ENCODE measurements at regions not wholly inside any gene's neighbourhood (a gene's known extent, or its start where the extent isn't known, plus 50 kb on each side); places are given as distances from the start of the nearest gene placed in this dataset.

GRCh38 chr20:12404941-12405340, 487.2 kb downstream of the BTBD3 start:
- Histone ChIP-seq H3K4me1 (ENCODE audit: low read depth, poor library complexity, severe bottlenecking) (no peaks in the 10 kb centered on the region), H2AFZ (ENCODE audit: low read depth) (no peak overlapping the region), H3K79me2 (ENCODE audit: insufficient read depth, low read depth) (no peaks in the 10 kb centered on the region), H3K36me3 (ENCODE audit: insufficient read depth) (no peaks in the 10 kb centered on the region), H3K9ac (no peak overlapping the region), H4K20me1 (ENCODE audit: insufficient read depth) (no peaks in the 10 kb centered on the region), H3K4me2 (no peak overlapping the region), H3K27ac (no peak overlapping the region), H3K4me3 (IDR thresholded peaks at IDR 0.05; ENCODE audit: insufficient read depth, low read depth, low read length) (no peak overlapping the region), H3K27me3 (ENCODE audit: insufficient read depth, low read depth) (no peaks in the 10 kb centered on the region)
- no peak for TF ChIP-seq CTCF (conservative IDR thresholded peaks at IDR 0.05; ENCODE audit: low read depth, low read length)

DNA sequence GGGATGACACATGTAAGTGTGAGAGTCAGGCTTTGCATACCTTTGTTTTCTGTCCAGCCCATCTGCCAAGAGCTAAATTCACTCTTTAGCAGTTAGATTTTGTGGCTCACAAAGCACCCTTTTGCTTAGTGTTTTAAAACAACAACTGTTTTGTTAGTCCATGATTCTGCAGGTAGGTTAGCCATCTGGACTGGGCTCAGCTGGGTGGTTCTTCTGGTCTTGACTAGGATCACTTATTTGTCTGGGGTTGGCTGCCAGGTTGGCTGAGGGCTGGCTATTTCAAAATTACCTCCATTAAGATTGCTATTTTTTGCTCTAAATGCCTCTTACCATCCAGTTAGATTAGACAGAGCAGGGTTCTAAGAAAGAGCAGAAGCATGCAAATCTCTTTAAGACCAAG, 489.3 kb downstream of the BTBD3 start:
- H4K20me1 ChIP-seq (ENCODE audit: insufficient read depth), result no peaks in the 10 kb centered on the region
- H3K9ac ChIP-seq, result no peak overlapping the region
- no peaks in the 10 kb centered on the region for H3K79me2 ChIP-seq (ENCODE audit: insufficient read depth, low read depth)
- TF ChIP-seq CTCF (conservative IDR thresholded peaks at IDR 0.05; ENCODE audit: low read depth, low read length), result no peak
- no peak overlapping the region for H3K4me2 ChIP-seq
- no peaks in the 10 kb centered on the region for H3K36me3 ChIP-seq (ENCODE audit: insufficient read depth)
- H3K27me3 ChIP-seq (ENCODE audit: insufficient read depth, low read depth), result no peaks in the 10 kb centered on the region
- peaks cover 19% of the 10 kb centered on the region for H3K4me1 ChIP-seq (ENCODE audit: low read depth, poor library complexity, severe bottlenecking)
- H2AFZ ChIP-seq (ENCODE audit: low read depth), result no peak overlapping the region
- no peak overlapping the region for H3K27ac ChIP-seq
- H3K4me3 ChIP-seq (IDR thresholded peaks at IDR 0.05; ENCODE audit: insufficient read depth, low read depth, low read length), result no peak overlapping the region

- no peaks in the 10 kb centered on the region for H3K27me3 ChIP-seq (ENCODE audit: insufficient read depth, low read depth)
- H3K4me2 ChIP-seq, result no peak overlapping the region
- no peak overlapping the region for H3K9ac ChIP-seq
- no peak overlapping the region for H3K27ac ChIP-seq
- H3K79me2 ChIP-seq (ENCODE audit: insufficient read depth, low read depth), result no peaks in the 10 kb centered on the region
- TF ChIP-seq CTCF (conservative IDR thresholded peaks at IDR 0.05; ENCODE audit: low read depth, low read length), result no peak
- no peaks in the 10 kb centered on the region for H3K36me3 ChIP-seq (ENCODE audit: insufficient read depth)
- H4K20me1 ChIP-seq (ENCODE audit: insufficient read depth), result no peaks in the 10 kb centered on the region
- no peak overlapping the region for H2AFZ ChIP-seq (ENCODE audit: low read depth)
- H3K4me3 ChIP-seq (IDR thresholded peaks at IDR 0.05; ENCODE audit: insufficient read depth, low read depth, low read length), result no peak overlapping the region
- H3K4me1 ChIP-seq (ENCODE audit: low read depth, poor library complexity, severe bottlenecking), result peaks cover 44% of the 10 kb centered on the region
Measured at GRCh38 chr20:12409501-12409900, 491.8 kb downstream of the BTBD3 start.

- Histone ChIP-seq H3K9ac (no peak overlapping the region), H3K36me3 (ENCODE audit: insufficient read depth) (no peaks in the 10 kb centered on the region), H3K79me2 (ENCODE audit: insufficient read depth, low read depth) (no peaks in the 10 kb centered on the region), H3K4me3 (IDR thresholded peaks at IDR 0.05; ENCODE audit: insufficient read depth, low read depth, low read length) (no peak overlapping the region), H3K27ac (no peak overlapping the region), H4K20me1 (ENCODE audit: insufficient read depth) (no peaks in the 10 kb centered on the region), H3K4me2 (peak overlapping the region; percentile 66), H2AFZ (ENCODE audit: low read depth) (no peak overlapping the region), H3K4me1 (ENCODE audit: low read depth, poor library complexity, severe bottlenecking) (peaks cover 57% of the 10 kb centered on the region), H3K27me3 (ENCODE audit: insufficient read depth, low read depth) (no peaks in the 10 kb centered on the region)
- TF ChIP-seq CTCF (conservative IDR thresholded peaks at IDR 0.05; ENCODE audit: low read depth, low read length), result no peak
Measured at GRCh38 chr20:12410783-12411182, 493.1 kb downstream of the BTBD3 start.

Data from KMS-11 (cell line).